ENCODE measurements at regions not wholly inside any gene's neighbourhood (a gene's known extent, or its start where the extent isn't known, plus 50 kb on each side); places are given as distances from the start of the nearest gene placed in this dataset.
"Not testable (repeated sequence)": the region's sequence is repeated elsewhere in the genome, so short reads cannot be mapped to it uniquely, and the experiment has no call there.

DNA sequence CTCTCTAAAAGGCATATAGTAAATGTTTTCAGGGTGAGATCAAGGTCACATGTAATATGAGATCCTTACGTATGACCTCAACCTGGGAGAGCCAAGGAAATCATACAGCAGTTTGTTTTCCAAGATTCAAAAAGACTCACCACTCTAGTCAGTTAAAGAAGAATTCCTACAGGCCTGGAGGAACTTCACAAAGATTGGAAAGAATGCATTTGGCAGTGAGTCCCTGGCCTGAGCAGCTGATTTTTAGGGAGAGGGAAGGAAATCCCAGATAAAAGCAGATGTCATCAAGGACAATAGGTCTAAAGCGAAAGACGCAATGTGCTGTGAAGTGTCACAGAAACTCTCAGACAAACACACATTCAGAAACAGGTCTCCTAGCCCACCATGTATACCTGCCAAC, 424.0 kb upstream of the ZNF462 start:
- no peak for DNase-seq (ENCODE audit: low spot score)

GRCh38 chr9:106441283-106441682, 421.7 kb upstream of the ZNF462 start:
- no peak for DNase-seq (ENCODE audit: low spot score)

- DNase-seq (ENCODE audit: low spot score): no peak
Measured at GRCh38 chr9:106443520-106443919, 419.4 kb upstream of the ZNF462 start.

DNA sequence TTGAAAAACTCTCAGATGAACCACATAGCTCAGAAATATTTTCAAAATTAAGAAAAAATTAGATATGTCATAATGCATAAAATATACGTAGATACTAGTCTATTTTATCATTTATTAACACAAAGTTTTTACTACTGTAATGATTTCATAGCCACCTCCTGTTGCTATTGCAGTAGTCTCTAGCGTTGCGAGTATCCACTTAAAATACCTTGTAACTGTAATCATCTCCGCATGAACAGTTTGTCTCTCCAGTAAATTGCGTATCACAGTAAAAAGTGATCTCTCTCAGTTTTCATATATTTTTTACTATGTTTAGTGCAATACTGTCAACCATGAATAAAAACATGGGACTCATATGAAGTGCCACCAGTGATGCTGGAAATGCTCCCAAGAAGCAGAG, 417.9 kb upstream of the ZNF462 start:
- DNase-seq (ENCODE audit: low spot score): no peak

DNA sequence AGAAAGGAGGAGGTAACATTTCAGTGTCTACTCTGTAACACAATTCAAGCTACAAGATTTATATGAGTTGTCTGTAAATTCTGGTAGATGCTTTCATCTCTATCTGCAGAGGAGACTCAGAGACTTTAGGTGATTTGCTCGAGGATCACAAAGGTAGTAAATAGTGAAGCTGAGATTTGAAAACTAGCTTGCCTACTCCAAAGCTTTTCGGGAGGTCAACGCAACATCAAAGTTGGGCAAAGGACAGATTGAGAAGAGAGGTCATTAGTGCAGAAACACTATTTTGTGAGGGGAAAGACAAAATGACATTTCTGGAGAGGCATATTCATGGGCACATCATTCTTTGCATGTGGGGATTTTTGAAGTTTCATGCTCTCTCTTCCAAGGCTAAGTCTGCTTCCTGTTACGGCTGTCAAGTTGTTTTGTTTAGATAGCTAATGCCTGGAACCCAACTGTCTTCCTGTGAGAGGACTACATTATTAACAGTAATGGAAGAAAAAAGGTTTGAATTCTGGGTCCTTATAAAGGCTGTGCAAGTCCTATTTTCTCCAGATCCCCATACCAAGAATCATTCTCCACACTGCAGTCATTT, 413.5 kb upstream of the ZNF462 start:
- no peak for DNase-seq (ENCODE audit: low spot score)

GRCh38 chr9:106450549-106450948, 412.4 kb upstream of the ZNF462 start:
- no peak for DNase-seq (ENCODE audit: low spot score)

DNA sequence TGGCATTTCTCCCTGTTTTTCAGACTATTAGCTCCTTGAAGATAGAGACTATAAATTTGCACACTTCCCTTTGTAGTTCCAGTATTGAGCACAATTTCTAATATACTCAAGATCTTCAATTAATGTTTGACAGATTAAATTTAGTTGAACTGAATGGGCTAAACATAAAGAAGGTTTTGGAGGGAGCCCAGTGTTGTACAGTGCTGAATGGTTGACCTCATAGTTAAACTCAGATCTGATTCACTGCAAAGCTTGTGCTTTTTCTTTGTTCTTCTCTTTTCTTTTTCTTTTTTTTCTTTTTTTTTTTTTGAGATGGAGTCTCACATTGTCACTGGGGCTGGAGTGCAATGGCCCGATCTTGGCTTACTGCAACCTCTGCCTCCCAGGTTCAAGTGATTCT, 411.7 kb upstream of the ZNF462 start:
- no peak for DNase-seq (ENCODE audit: low spot score)

GRCh38 chr9:106456581-106456980, 406.4 kb upstream of the ZNF462 start:
- DNase-seq (ENCODE audit: low spot score): no peak

DNA sequence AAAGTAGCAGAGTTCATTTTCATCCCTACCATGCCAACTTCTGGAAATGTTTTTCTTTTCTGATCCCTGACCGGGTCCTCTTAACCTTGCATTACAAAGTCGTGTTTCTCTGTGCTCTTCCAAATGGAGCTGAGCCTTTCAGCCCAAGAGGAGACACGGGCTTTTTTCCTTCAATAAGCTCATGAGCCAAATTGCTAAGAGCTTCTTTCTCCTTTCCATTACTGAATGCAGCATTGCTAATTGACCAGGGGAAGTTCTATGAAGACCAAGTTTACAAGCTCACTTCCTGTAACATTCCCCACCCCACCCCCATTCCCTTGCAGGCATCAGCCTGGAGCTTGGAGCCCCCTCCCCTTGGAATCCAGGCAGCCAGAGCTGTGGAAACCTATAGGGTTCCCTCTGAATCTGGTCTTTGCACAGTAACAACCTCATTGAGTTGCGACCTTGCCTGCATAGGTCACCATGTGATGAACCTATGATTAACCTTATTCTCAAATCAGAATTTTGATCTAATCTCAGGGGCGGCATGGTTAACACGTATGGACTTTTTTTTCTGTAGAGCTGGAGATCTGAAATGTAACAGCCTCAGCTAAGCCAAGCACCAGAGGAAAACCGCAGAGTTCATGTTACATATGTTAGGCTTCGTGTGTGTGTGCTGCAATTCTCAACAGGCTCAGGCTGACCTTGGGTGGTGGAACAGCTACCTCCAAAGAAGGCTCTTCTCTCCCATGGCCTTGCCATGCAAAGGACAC, 395.7 kb upstream of the ZNF462 start:
- no peak for DNase-seq (ENCODE audit: low spot score)

DNA sequence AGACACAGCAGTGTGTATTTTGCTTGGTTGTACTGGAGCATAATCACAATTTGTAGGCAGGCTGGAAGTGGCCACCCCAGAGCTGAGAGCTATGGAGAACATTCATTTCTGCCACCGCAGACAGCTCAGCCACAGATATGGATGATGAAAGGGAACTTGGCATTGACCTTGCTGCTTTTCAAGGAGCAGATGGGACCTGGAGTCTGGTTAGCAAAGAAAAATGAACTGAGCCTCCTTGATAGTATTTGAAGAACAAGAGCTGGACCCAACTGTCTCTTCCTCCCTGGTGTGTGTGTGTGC, 395.2 kb upstream of the ZNF462 start:
- no peak for DNase-seq (ENCODE audit: low spot score)

DNA sequence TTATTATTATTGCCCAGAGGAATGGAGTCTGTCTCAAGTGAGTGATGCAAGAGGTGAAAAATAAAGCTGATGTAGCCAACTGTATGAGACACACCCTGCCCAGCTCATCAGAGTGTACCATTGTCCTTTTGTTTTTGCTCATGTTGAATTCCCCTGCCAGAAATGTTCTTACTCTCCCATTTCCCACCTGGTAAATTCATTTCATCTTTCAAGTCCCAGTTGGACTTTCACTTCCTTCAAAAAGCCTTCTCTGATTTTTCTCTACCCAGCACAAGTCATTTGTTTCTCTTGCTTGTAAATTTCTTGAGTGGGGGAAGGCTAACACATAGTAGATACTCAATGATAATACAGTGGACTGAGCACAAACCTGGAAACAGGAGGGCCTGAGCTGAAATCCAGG, 394.5 kb upstream of the ZNF462 start:
- no peak for DNase-seq (ENCODE audit: low spot score)

GRCh38 chr9:106478312-106478711, 384.7 kb upstream of the ZNF462 start:
- no peak for DNase-seq (ENCODE audit: low spot score)

GRCh38 chr9:106478727-106479126, 384.2 kb upstream of the ZNF462 start:
- DNase-seq (ENCODE audit: low spot score): no peak

GRCh38 chr9:106479679-106480078, 383.3 kb upstream of the ZNF462 start:
- no peak for DNase-seq (ENCODE audit: low spot score)

GRCh38 chr9:106481013-106481609, 381.9 kb upstream of the ZNF462 start:
- no peak for DNase-seq (ENCODE audit: low spot score)

GRCh38 chr9:106482733-106483132, 380.2 kb upstream of the ZNF462 start:
- DNase-seq (ENCODE audit: low spot score): no peak

DNA sequence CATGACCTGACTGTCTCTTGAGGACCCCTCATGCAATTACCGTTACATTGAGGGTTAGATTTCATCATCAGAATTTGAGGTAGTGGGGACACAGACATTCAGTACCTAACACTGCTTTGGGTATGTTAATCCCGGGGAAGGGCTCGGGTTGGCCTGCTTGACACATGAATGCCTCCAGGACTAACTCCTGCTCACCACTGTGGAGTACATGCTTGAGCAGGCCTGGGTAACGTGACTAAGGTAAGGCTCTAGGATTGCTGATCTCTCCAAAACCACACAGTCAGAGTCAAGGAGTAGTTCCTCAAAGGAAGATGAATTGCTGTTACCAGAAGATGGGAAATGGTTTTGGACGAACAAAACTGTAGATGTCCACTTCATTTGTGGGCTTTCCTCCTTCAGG, 376.3 kb upstream of the ZNF462 start:
- no peak for DNase-seq (ENCODE audit: low spot score)

- DNase-seq (ENCODE audit: low spot score): no peak
Measured at GRCh38 chr9:106487266-106487665, 375.7 kb upstream of the ZNF462 start.

DNA sequence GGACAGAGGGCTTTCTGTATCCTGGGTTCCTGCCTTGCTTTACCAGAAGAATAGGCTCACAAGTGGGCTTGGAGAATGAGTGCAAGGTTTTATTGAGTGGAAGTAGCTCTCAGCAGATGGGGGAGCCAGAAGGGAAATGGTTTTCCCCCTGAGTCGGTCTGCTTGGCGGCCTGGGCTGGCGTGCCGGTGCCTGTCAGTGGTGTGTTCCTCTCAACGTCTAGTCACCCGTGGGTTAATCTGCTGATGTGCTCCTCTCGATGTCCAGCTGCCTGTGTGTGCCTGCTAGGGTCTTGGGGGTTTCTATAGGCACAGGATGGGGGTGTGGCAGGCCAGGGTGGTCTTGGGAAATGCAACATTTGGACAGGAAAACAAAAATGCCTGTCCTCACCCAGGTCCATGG, 370.8 kb upstream of the ZNF462 start:
- not testable (repeated sequence) for DNase-seq (ENCODE audit: low spot score)

DNA sequence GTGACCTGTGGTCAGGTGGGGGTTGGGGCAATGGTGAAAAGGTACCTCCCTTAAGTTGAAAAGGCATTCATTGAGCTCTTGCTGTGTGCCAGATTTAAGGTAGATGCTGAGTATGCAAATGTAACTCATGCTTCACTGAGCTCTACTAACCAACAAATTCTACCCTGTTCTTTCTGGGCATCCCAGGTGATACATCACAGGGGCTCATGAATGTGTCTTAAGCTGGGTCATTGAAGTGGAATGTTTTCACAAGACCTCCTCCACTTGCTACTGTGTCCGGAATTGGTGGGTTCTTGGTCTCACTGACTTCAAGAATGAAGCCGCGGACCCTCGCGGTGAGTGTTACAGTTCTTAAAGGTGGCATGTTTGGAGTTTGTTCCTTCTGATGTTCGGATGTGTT, 362.8 kb upstream of the ZNF462 start:
- no peak for DNase-seq (ENCODE audit: low spot score)

- not testable (repeated sequence) for DNase-seq (ENCODE audit: low spot score)
Measured at GRCh38 chr9:106501210-106501609, 361.8 kb upstream of the ZNF462 start.

DNA sequence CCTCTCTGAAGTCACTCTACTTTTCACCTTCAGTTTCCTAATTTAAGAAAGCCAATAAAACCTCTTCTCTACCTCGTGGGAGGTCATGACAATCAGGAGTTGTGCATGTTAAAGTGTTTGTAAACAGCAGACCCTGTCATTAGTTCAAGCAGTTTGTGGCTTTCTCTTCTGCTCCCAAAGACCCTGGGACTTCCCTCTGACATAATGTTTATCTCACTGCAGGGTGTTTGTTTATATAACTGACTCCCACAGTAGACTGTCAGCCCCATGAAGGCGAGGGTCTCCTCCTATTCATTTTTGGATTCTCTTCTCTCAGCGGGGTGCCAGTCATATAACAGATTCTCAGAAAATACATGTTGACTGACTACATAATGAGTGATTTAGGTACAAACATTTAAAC, 360.0 kb upstream of the ZNF462 start:
- no peak for DNase-seq (ENCODE audit: low spot score)

- DNase-seq (ENCODE audit: low spot score): no peak
Measured at GRCh38 chr9:106503759-106504158, 359.2 kb upstream of the ZNF462 start.

DNA sequence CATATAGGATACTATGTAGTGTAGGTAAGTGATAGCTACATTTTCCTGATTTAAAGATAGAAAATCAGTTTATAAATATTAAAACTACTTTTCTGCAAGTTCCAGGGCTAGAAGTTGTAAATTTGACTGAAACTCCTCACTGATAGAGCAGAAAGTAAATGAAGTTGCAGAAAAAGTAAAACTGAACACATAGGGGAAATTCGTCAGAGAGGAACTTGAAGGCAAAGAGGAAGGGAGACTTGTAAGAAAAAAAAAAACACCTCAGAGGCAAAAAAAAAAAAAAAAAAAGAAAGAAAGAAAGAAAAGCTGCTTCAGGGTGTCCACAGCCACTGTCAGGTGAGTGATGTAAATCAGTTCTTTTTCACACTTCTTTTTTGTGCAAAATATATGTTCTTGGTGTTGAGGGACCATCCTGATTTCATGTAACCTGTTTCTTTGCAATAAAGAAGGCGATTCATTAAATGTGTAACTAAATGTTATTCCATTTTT, 336.2 kb upstream of the ZNF462 start:
- no peak for DNase-seq (ENCODE audit: low spot score)
